Gastroesophageal sphincter (tissue), 3 donors: ENCODE measurements at regions not wholly inside any gene's neighbourhood (a gene's known extent, or its start where the extent isn't known, plus 50 kb on each side); places are given as distances from the start of the nearest gene placed in this dataset.

Source experiments
- CTCF ChIP-seq, 4 experiments: fragments of 200-600 bp in 2 of 4; fragments of 450-650 bp in 2 of 4; sonication (generic) in 1 of 4; IDR thresholded peaks; one replicate each; pipeline ENCODE4 v1.5.1; 2017 to 2019; ENCODE audit warnings: antibody characterized with exemption in 4 of 4, mild to moderate bottlenecking in 2 of 4, moderate library complexity in 2 of 4
- EP300 ChIP-seq: sonication (generic); formaldehyde crosslinking; IDR thresholded peaks from one replicate; pipeline ENCODE4 v1.6.1; 2017; ENCODE audit warnings: antibody characterized with exemption, mild to moderate bottlenecking
- POLR2A ChIP-seq, 2 donors: fragments of 450-650 bp; IDR thresholded peaks; one replicate each; pipeline ENCODE4 v1.6.1; 2017; ENCODE audit warnings: antibody characterized with exemption in 2 of 2, mild to moderate bottlenecking in 2 of 2, moderate library complexity in 1 of 2
- POLR2AphosphoS5 ChIP-seq: sonication (generic); formaldehyde crosslinking; IDR thresholded peaks from one replicate; pipeline ENCODE4 v1.6.1; 2017; ENCODE audit warnings: antibody characterized with exemption

DNA sequence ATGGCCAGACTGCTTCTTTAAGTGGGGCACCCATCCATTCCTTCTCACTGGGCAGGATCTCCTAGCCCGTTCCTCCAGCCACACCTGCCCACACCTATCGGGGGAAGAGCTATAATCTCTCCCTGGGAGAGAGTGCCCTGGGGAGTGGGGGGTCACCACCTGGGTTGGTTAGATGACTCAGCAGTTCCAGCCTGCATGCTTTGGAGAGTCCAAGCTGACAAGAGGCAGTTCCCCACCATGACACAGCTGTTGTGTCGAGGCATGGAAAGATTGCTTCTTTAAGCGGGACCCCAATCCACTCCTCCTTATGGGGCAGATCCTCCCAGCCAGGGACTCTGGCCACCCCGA is 52.6 kb upstream of the PPFIA2 start:
- TF ChIP-seq CTCF (IDR thresholded peaks at IDR 0.05) (no peak), POLR2AphosphoS5 (no peak), POLR2A (IDR thresholded peaks at IDR 0.05) (no peak), EP300 (no peak)
